ENCODE measurements at regions not wholly inside any gene's neighbourhood (a gene's known extent, or its start where the extent isn't known, plus 50 kb on each side); places are given as distances from the start of the nearest gene placed in this dataset.
"Not testable (repeated sequence)": the region's sequence is repeated elsewhere in the genome, so short reads cannot be mapped to it uniquely, and the experiment has no call there.

GRCh38 chr3:66812136-66812535 lies 186.0 kb upstream of the KBTBD8 start:
- no peak for DNase-seq

DNA sequence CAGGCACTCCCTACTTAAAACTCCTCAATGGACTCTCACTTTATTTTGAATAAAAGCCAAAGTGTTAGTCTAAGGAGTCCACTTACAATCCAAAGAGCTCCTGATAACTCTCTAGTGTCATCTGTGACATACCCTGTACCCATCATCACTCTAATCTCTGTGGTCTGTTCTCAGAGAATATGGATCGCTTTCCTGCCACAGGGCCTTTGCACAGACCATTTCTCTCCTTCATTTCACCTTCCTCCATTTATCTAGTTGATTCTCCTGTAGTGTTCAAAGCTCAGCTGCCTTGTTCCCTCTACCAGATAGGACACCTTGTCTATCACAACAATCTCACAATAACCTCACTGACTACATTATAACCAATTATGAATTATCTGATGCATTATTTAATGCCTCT lies 185.4 kb upstream of the KBTBD8 start:
- no peak for DNase-seq

GRCh38 chr3:66816090-66816761 lies 181.9 kb upstream of the KBTBD8 start:
- peak; percentile 39 for DNase-seq

- DNase-seq = no peak
These were observed 180.1 kb upstream of the KBTBD8 start for GRCh38 chr3:66817951-66818557.

GRCh38 chr3:66819993-66820501 lies 178.1 kb upstream of the KBTBD8 start:
- DNase-seq = no peak

- DNase-seq = no peak
These were observed 175.7 kb upstream of the KBTBD8 start for GRCh38 chr3:66822186-66823008.

DNA sequence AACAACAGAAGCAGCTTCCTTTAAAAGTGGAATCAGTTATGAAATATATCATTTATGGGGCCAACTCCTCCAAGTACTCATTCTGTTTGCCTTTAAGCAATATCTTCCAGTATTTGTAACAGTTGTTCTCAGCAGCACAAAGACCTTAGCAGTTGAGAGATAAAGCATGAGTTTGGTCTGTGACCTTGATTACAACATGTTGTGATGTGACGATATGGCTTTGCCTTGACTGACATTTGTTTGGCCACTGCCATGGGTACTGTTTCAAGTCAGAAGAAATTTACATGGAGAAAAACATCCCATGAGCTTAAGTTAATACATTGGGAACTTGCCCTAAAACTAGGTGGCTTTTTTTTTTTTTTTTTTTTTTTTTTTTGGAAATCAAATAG lies 175.1 kb upstream of the KBTBD8 start:
- DNase-seq = no peak

DNA sequence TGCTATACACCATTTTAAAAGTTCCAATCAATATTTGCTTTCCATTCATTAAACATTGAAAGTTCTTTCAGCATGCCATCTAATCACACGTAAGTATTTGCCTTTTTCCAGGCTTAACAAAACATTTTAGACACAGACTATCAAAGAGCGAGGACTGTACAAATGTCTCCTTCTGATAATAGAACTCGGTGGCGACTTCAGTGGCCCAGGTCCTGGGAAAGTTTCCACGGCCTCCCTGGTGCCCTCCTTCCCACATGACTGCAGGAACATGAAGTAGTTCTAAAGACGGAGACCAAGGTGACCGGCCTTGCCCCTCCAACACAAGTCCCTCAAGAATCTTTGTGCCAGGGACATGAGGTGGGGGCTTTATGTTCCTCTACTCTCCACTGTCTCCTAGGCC lies 174.6 kb upstream of the KBTBD8 start:
- DNase-seq = no peak

- DNase-seq = no peak
These were observed 172.7 kb upstream of the KBTBD8 start for GRCh38 chr3:66825375-66825774.

DNA sequence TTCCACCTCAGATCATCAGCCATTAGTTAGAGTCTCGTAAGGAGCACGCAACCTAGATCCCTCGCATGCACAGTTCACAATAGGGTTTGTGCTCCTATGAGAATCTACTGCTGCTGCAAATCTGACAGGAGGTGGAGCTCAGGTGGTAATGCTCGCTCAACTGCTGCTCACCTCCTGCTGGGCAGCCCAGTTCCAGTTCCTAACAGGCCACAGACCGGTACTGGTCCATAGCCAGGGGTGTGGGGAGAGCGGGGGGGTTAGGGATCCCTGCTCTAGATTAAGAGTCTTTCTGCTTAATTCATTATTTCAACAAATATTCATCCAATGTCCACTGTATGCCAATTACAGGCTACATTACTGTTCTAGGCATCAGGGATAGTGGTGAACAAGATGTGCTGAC lies 170.4 kb upstream of the KBTBD8 start:
- no peak for DNase-seq

GRCh38 chr3:66828303-66828702 lies 169.8 kb upstream of the KBTBD8 start:
- no peak for DNase-seq

GRCh38 chr3:66830301-66830700 lies 167.8 kb upstream of the KBTBD8 start:
- no peak for DNase-seq

DNA sequence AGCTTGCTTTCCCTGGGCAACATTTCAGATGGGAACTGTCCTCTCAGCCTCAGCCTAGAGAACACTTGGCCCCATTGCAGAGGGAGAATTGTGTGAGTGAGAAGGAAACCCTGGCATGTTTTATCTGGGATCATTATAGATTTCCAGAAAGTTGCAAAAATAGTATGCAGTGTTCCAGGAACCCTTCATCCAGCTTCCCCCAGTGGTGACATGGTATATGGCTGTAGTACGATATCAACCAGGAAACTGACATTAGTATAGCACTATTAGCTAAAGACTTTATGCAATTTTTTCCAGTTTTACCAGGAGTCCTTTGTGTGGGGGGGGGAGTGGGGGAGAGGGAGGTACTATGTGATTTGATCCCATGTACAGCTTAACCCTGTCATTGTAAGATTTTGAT lies 166.2 kb upstream of the KBTBD8 start:
- DNase-seq = no peak

- DNase-seq = no peak
These were observed 161.5 kb upstream of the KBTBD8 start for GRCh38 chr3:66836363-66837152.

DNA sequence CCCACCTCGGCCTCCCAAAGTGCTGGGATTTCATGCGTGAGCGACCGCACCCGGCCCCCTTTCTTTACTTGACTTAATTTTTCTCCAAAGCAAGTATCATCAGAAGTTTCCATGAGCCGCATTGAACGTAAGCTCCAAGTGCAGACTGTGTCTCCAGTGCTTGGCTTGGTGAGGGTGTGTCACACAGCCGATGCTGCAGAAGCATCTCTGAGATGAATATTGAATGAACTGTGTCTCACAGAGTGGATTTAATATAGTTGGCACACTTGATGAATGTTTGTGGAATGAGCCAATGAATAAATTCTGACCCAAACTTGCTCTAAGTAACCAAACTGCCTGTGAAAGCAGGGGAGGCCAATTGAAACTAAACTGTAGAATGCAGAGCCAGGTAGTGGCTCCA lies 159.4 kb upstream of the KBTBD8 start:
- no peak for DNase-seq

GRCh38 chr3:66839508-66839907 lies 158.6 kb upstream of the KBTBD8 start:
- DNase-seq = no peak

DNA sequence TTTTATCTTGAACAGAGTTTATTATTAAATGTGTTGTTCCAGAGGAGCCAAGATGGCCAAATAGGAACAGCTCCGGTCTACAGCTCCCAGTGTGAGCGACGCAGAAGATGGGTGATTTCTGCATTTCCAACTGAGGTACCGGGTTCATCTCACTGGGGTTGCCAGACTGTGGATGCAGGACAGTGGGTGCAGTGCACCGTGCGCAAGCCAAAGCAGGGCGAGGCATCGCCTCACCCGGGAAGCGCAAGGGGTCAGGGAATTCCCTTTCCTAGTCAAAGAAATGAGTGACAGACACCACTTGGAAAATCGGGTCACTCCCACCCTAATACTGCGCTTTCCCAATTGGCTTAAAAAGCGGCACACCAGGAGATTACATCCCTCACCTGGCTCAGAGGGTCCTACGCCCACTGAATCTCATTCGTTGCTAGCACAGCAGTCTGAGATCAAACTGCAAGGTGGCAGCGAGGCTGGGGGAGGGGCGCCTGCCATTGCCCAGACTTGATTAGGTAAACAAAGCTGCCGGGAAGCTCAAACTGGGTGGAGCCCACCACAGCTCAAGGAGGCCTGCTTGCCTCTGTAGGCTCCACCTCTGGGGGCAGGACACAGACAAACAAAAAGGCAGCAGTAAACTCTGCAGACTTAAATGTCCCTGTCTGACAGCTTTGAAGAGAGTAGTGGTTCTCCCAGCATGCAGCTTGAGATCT lies 155.2 kb upstream of the KBTBD8 start:
- DNase-seq = not testable (repeated sequence)

DNA sequence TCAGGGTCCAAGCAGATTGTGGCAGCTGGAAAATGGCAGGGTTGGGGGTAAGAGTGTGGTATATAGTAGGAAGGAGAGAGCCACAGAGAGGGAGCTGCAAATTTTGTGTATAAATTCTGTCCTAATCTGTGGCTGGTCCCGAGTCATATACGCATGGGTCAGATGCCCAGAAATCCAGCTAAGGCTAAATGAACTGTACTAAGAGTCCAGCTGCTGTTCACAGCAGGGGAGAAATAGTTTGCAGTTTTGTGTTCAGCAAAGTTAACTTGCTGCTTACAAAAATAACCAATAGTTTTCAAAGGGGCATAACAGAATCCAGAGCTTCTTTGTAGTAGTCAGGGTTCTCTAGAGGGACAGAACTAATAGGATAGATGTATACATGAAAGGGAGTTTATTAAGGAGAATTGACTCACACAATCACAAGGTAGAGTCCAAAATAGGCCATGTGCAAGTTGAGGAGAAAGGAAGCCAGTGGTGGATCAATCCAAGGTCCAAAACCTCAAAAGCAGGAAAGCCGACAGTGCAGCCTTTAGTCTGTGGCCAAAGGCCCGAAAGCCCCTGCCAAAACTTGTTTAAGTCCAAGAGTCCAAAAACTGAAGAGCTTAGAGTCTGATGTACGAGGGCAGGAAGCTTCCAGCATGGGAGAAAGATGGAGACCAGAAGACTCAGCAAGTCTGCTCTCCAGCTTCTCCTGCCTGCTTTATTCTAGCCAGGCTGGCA lies 146.1 kb upstream of the KBTBD8 start:
- DNase-seq = no peak

- no peak for DNase-seq
These were observed 143.4 kb upstream of the KBTBD8 start for GRCh38 chr3:66854601-66855151.

- no peak for DNase-seq
These were observed 141.6 kb upstream of the KBTBD8 start for GRCh38 chr3:66856533-66856932.

- no peak for DNase-seq
These were observed 139.3 kb upstream of the KBTBD8 start for GRCh38 chr3:66858656-66859381.
